NCI-H146 treated with DMSO at 0.1 percent for 48 hours (cell line): ENCODE measurements at regions not wholly inside any gene's neighbourhood (a gene's known extent, or its start where the extent isn't known, plus 50 kb on each side); places are given as distances from the start of the nearest gene placed in this dataset.

Experiments used
- DNase-seq: peaks from one replicate; lab custom pipeline; 2025; ENCODE audit not compliant: unreplicated experiment; lab: John Stamatoyannopoulos, UW

DNA sequence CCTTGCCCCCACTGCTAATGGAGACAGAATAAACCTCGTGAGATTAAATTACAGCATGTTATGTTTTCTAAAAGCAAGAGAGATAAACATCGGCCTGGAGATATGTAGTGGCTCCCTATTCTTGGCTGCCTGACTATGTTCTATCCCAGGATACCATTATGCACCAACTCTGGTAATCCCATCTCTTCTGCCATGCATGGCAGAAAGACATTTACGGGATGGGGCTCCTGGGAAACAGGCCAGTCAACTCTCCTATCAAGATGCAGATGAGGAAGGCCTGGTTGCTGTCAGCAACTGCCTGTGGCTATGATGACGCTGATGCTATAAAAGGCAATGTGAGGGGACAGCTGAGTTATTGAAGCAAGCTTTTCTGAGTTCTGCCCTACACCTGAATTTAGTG lies 166.2 kb upstream of the VCX3A start:
- DNase-seq: no peak

- no peak for DNase-seq
These were observed 160.8 kb upstream of the VCX3A start for GRCh38 chrX:6695717-6696116.

- DNase-seq: no peak
These were observed 160.1 kb upstream of the VCX3A start for GRCh38 chrX:6694977-6695376.

GRCh38 chrX:6694221-6694620 lies 159.3 kb upstream of the VCX3A start:
- DNase-seq: no peak

DNA sequence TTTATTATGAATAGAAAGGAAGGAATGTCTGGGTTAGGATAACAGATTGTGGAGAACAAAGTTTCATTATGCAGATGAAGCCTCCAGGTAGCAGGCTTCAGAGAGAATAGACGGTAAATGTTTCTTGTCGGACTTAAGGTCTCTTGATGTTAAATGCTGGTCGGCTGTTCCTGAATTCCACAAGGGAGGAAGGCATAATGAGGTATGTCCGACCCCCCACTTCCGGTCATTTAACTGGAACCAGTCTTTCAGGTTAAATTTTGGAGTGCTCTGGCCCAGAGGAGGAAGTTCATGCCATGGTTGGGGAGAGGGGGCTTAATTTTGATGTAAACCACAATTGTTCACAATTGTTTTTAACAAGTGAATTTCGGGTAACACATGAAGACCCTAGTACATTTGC lies 158.1 kb upstream of the VCX3A start:
- no peak for DNase-seq

GRCh38 chrX:6685489-6685888 lies 150.6 kb upstream of the VCX3A start:
- no peak for DNase-seq

DNA sequence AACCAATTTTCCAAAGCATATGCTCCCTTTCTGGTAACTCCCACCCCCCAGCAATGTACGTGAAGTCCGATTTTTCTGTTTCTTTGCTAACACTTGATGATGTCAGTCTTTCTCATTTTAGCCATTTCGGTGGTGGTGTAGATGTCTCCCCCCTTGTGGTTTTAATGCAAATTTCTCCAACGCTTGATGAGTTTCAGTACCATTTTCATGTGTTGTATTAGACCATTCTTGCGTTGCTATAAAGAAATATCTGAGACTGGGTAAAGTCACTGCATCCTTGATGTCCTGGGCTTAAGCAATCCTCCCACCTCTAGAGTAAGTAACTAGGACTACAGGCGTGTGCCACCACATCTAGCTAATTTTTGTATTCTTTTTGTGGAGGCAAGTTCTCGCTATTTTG lies 148.4 kb upstream of the VCX3A start:
- DNase-seq: no peak

- no peak for DNase-seq
These were observed 146.7 kb upstream of the VCX3A start for GRCh38 chrX:6681521-6682145.

DNA sequence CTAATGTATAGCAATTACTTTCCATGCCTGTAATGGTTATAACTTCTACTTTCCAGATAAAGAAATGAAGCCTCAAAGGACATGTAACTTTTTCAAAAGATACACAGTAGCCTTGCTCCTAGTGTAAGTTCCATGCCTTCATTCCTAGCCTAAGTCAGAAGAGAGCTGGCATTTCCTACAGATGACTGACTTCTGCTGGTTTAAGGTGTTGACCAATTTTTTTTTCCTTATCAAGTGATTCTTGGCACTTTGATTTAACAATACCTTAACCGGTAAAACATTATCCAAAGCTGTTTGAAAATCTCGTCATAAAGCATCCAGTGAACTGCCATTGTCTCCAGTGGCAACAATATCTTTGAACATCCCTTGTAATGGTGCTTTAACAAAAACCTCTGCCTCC lies 145.1 kb upstream of the VCX3A start:
- no peak for DNase-seq

DNA sequence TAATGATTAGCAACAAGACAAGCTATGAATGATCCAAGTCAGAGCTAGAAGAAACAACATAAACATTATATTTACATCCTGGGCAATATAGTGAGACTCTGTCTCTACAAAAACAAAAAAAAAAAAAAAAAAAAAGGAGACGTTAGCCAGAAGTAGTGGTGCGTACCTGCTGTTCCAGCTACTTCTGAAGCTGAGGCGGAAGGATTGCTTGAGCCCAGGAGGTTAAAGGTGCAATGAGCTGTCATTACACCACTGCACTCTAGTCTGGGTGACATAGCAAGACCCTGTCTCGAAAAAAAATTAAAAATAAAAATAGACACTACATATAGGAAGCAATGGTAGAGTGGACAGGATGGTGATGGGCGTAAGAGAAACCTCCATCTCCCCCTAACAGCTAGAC lies 144.6 kb upstream of the VCX3A start:
- DNase-seq: no peak

- DNase-seq: no peak
These were observed 143.4 kb upstream of the VCX3A start for GRCh38 chrX:6678313-6678712.

GRCh38 chrX:6674734-6675133 lies 139.8 kb upstream of the VCX3A start:
- no peak for DNase-seq

DNA sequence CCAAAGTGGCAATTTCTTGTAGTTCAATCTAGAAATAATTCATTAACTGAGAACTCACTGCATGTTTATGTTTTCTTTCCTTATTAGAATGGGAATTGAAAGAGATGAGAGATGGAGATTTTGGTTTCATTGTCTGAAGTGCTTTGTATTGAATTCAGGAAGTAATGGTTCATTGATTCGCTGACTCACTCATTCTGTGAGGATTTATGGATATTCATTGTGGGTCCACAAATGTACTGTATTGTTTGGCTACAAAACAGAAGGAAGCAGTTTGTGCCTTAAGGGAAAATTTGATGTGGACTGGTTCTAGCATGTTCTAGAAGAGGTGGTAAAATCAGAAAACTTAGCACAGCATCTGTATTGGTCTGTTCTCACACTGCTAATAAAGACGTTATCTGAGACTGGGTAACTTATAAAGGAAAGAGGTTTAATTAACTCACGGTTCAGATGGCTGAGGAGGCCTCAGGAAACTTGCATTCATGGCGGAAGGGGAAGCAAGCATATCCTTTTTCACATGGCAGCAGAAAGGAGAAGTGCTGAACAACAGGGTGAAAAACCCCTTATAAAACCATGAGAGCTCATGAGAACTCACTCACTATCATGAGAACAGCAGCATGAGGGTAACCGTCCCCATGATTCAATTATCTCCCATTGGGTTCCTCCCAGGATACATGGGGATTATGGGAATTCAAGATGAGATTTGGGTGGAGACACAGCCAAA lies 132.3 kb upstream of the VCX3A start:
- DNase-seq: no peak

DNA sequence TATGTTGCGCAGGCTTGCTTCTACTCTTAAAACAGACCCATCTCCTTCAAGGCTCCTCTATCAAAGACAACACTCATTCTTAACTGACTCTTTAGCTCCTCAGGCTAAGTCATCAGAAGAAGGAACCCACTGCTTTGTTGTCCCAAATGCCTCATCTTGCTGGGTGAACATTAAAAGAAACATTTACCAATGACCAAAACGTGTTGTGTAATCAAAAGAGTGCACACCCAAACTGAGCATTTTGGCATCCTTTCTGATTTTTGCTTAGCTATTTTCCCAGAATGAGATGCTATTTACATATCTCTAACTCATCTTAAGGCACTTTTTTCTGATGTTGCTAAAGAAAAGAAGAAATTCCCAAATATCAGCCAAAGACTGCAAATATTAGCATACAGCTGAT lies 131.7 kb upstream of the VCX3A start:
- DNase-seq: no peak

- no peak for DNase-seq
These were observed 126.8 kb upstream of the VCX3A start for GRCh38 chrX:6661736-6662135.

GRCh38 chrX:6660567-6661264 lies 125.8 kb upstream of the VCX3A start:
- DNase-seq: no peak

DNA sequence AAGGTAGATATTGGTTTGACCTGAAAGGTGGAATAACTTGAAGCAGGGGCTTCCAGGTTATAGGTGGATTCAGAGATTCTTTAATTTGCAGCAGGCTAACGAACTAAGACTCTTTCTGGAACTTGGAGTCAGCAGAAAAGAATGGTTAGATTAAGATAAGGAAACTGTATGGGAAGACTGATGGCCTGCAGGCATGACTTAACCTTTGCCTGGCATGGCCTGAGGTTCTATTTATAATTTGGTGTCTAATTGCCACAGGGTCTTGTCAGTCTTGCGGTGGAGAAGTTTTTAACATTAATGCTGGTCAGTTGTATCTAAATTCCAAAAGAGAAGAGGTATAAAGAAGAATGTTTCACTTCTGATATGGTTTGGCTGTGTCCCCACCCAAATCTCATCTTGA lies 110.3 kb upstream of the VCX3A start:
- DNase-seq: no peak

GRCh38 chrX:6644411-6644810 lies 109.5 kb upstream of the VCX3A start:
- DNase-seq: no peak

DNA sequence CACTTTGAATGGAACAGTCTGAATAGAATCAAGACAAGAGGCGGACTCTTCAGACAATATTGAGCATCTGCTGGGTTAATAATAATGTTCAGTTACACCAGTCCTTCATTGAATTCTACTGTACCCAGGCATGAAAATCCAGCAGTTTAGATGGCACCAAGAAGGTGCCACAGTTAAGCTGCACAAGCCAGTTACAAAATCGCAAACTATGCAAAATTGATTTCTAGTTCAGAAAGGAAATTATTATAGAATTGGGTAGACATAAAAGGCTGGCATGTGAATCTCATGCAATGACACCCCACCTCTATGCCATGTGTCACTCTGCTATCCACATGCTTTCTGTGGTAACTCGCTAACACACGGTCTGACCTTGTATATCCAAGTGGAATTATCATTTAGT lies 105.8 kb upstream of the VCX3A start:
- DNase-seq: no peak

- DNase-seq: no peak
These were observed 79.6 kb upstream of the VCX3A start for GRCh38 chrX:6614506-6614905.

GRCh38 chrX:6599230-6599860 lies 64.4 kb upstream of the VCX3A start:
- no peak for DNase-seq
